ENCODE measurements at regions not wholly inside any gene's neighbourhood (a gene's known extent, or its start where the extent isn't known, plus 50 kb on each side); places are given as distances from the start of the nearest gene placed in this dataset.

DNA sequence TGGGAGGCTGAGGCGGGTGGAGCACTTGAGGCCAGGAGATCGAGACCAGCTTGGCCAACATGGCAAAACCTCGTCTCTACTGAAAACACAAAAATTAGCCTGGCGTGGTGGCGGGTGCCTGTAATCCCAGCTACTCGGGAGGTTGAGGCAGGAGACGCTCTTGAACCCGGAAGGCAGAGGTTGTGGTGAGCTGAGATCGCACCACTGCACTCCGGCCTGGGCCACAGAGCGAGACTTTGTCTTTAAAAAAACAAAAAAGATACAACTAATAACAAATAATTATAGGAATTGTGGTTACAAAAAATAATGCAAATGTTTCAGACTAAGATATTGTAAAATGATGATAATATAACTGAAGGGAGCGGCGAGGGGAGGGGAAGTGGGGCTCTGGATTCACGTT lies 90.3 kb upstream of the RTL6 start:
- no peak overlapping the region for H3K4me2 ChIP-seq (ENCODE audit: low read length)
- TF ChIP-seq, protein P1, sequence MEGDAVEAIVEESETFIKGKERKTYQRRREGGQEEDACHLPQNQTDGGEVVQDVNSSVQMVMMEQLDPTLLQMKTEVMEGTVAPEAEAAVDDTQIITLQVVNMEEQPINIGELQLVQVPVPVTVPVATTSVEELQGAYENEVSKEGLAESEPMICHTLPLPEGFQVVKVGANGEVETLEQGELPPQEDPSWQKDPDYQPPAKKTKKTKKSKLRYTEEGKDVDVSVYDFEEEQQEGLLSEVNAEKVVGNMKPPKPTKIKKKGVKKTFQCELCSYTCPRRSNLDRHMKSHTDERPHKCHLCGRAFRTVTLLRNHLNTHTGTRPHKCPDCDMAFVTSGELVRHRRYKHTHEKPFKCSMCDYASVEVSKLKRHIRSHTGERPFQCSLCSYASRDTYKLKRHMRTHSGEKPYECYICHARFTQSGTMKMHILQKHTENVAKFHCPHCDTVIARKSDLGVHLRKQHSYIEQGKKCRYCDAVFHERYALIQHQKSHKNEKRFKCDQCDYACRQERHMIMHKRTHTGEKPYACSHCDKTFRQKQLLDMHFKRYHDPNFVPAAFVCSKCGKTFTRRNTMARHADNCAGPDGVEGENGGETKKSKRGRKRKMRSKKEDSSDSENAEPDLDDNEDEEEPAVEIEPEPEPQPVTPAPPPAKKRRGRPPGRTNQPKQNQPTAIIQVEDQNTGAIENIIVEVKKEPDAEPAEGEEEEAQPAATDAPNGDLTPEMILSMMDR (IDR thresholded peaks at IDR 0.05), result no peak

DNA sequence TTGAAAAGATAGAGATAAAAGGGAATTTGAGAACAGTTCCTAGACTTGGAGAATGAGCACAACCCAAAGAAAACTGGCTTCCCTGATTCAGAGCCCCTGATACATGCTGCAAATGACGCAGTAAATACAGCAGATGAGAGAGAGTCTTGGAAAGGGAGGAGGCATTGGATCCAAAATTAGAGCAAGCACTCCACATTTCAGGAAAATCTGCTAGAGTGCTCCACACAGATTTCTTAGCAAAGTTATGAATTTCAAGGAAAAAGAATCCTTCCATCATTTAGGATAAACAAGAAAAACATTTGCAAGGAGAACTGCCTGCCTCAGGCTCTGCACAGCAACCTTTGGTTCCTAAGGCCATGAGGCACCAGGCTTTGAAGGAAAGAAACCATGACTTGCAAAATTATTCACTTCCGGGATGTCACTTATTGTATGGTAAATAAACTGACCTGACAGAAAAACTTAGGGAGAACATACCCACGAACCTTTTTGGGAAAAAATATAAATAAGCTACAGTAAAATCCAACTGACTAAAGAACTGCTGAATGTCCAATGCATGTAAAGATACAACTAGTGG lies 89.8 kb upstream of the RTL6 start:
- no peak overlapping the region for H3K4me2 ChIP-seq (ENCODE audit: low read length)
- H3K4me3 ChIP-seq (ENCODE audit: low read depth, low read length), result no peak overlapping the region
- no peak overlapping the region for H2AFZ ChIP-seq
- H3K9ac ChIP-seq, result no peak overlapping the region
- H3K27me3 ChIP-seq (ENCODE audit: control insufficient read depth, insufficient read depth, low read length), result peaks cover 3% of the 10 kb centered on the region
- no peak overlapping the region for H3K27ac ChIP-seq
- TF ChIP-seq, protein P1 (IDR thresholded peaks at IDR 0.05), result no peak
- H3K36me3 ChIP-seq (ENCODE audit: control insufficient read depth, insufficient read depth, low read length), result no peaks in the 10 kb centered on the region
- H3K4me1 ChIP-seq, result no peaks in the 10 kb centered on the region
- H3K9me3 ChIP-seq (ENCODE audit: control insufficient read depth, low read length), result no peaks in the 10 kb centered on the region
- H3K79me2 ChIP-seq, result no peaks in the 10 kb centered on the region

More for the DNA sequence above, 90.3 kb upstream of the RTL6 start:
- H3K4me3 ChIP-seq (ENCODE audit: low read depth, low read length), result no peak overlapping the region
- no peaks in the 10 kb centered on the region for H3K79me2 ChIP-seq
- no peak overlapping the region for H2AFZ ChIP-seq
- H3K36me3 ChIP-seq (ENCODE audit: control insufficient read depth, insufficient read depth, low read length), result no peaks in the 10 kb centered on the region
- H3K27ac ChIP-seq, result no peak overlapping the region
- H3K9me3 ChIP-seq (ENCODE audit: control insufficient read depth, low read length), result no peaks in the 10 kb centered on the region
- H3K4me1 ChIP-seq, result no peaks in the 10 kb centered on the region
- peaks cover 3% of the 10 kb centered on the region for H3K27me3 ChIP-seq (ENCODE audit: control insufficient read depth, insufficient read depth, low read length)
- no peak overlapping the region for H3K9ac ChIP-seq

DNA sequence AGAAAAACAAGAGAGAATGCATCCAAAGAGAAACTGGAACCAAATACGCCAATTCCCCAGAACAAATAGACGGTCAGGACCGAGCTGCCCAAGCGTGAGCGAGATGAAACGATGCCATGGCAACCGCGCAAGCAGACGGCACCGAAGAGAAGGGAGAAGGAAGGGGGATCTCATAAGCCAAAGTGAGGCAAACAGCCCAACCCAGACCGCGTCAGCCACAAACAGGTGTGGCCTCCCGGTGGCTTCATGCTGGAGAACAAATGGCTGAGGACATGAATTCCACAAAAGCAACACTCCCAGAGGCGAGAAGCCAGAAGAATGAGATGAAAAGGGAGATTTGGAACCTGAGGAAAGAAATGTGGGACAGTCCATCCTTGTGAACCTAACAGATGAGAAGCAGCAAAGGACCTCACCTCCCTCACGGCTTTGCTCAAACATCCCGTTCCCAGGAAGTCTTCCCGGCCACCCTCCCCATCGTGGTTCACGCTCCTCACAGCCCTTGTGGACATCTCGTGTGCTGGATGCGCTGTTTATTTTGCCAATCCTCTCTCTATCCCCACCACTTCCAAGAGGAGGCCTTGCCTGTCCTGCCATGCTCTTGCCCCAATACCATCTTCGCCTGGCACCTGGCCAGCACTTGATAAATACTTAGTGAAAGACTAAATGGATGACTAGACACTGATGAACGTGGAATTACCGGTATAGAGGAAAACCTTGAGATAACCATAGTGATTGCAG lies 89.1 kb upstream of the RTL6 start:
- Histone ChIP-seq H3K27ac (no peak overlapping the region), H3K4me2 (ENCODE audit: low read length) (peak overlapping the region; percentile 57), H3K36me3 (ENCODE audit: control insufficient read depth, insufficient read depth, low read length) (no peaks in the 10 kb centered on the region), H3K9me3 (ENCODE audit: control insufficient read depth, low read length) (no peaks in the 10 kb centered on the region), H2AFZ (peak overlapping the region; percentile 50), H3K4me1 (no peaks in the 10 kb centered on the region), H3K79me2 (no peaks in the 10 kb centered on the region), H3K27me3 (ENCODE audit: control insufficient read depth, insufficient read depth, low read length) (peaks cover 3% of the 10 kb centered on the region), H3K9ac (no peak overlapping the region), H3K4me3 (ENCODE audit: low read depth, low read length) (peak overlapping the region; percentile 19)
- TF ChIP-seq, protein P1 (IDR thresholded peaks at IDR 0.05), result no peak

DNA sequence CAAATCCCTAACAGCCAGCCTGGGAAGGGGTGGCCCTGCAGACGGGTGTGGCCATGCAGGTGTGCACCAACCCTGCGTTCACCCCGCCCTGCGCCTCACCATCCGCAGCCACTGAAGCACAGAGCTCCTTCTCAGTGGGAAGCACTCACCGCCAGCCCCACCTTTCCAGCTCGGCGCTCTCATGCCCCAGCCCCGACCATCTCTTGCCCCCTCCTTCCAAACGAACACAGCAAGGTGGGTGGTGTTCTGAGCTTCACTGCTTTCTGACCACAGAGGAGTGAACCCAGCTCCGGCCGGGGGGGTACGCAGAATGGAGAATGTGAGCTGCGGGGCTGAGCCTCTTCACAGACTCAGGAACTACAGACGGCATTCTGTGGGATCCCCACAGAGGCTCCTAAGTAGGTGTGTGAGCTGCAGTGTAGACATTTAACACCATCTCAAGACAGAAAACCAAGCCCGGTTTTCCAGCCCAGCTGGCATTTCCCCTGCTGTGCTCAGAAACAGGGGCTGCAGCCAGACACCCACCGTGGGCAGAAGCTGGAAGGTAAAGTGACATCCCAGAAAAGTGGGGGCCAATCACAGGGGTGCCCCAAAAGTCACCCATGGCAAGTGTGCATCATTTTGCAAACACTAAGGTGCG lies 88.4 kb upstream of the RTL6 start:
- peaks cover 3% of the 10 kb centered on the region for H3K27me3 ChIP-seq (ENCODE audit: control insufficient read depth, insufficient read depth, low read length)
- H3K79me2 ChIP-seq, result no peaks in the 10 kb centered on the region
- peak overlapping the region; percentile 19 for H3K4me3 ChIP-seq (ENCODE audit: low read depth, low read length)

More for the DNA sequence above, 88.4 kb upstream of the RTL6 start:
- Histone ChIP-seq H2AFZ (no peak overlapping the region), H3K9ac (no peak overlapping the region), H3K27ac (no peak overlapping the region), H3K9me3 (ENCODE audit: control insufficient read depth, low read length) (no peaks in the 10 kb centered on the region), H3K4me1 (no peaks in the 10 kb centered on the region), H3K4me2 (ENCODE audit: low read length) (peak overlapping the region; percentile 57), H3K36me3 (ENCODE audit: control insufficient read depth, insufficient read depth, low read length) (no peaks in the 10 kb centered on the region)
- TF ChIP-seq, protein P1 (IDR thresholded peaks at IDR 0.05), result no peak
